ENCODE measurements at regions not wholly inside any gene's neighbourhood (a gene's known extent, or its start where the extent isn't known, plus 50 kb on each side); places are given as distances from the start of the nearest gene placed in this dataset.

- no peak for TF ChIP-seq CTCF (conservative IDR thresholded peaks at IDR 0.05; ENCODE audit: low read depth, low read length)
- TF ChIP-seq EZH2phosphoT487 (IDR thresholded peaks at IDR 0.05; ENCODE audit: borderline replicate concordance, low read length), result no peak
Measured at GRCh38 chr20:39378776-39379175, 416.6 kb downstream of the DHX35 start.
